ENCODE measurements at regions not wholly inside any gene's neighbourhood (a gene's known extent, or its start where the extent isn't known, plus 50 kb on each side); places are given as distances from the start of the nearest gene placed in this dataset.

DNA sequence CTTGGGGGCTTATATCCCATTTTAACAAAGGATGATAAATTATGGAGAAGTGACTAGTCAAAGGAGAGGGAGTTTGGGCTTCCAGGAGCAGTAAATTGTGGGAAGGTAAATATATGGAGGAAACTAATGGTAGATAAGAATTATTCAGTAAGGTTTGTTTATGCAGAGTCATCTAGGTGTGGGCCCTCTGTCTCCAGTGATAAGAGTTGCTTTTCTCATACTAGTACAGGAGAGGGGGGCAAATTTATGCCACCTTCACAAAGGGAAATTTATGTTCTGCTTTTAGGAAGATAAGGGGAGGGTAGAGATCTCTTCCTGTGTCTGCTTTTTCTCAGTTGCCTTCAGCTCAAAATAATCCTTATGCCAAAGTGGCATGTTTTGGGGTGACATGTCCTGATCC lies 383.7 kb upstream of the PPP2R3A start (continued):
- TF ChIP-seq MAFG (tag; conservative IDR thresholded peaks at IDR 0.05) (peak; percentile 78), EGR1 (conservative IDR thresholded peaks at IDR 0.05) (no peak), ZSCAN32 (CRISPR knock-in tag; IDR thresholded peaks at IDR 0.05) (no peak), CBX2 (IDR thresholded peaks at IDR 0.05; ENCODE audit: insufficient read depth, low read length, poor library complexity, severe bottlenecking) (no peak), EZH2 (IDR thresholded peaks at IDR 0.05; ENCODE audit: borderline replicate concordance, low read depth, low read length) (no peak), SMARCE1 (IDR thresholded peaks at IDR 0.05) (peak; percentile 80), RAD21 (CRISPR knock-in tag; conservative IDR thresholded peaks at IDR 0.05 in 1 of 2, IDR thresholded peaks at IDR 0.05 in 1 of 2) (no peak), DMBX1 (CRISPR knock-in tag; IDR thresholded peaks at IDR 0.05; ENCODE audit: borderline replicate concordance) (no peak)
- TF ChIP-seq, protein P1, sequence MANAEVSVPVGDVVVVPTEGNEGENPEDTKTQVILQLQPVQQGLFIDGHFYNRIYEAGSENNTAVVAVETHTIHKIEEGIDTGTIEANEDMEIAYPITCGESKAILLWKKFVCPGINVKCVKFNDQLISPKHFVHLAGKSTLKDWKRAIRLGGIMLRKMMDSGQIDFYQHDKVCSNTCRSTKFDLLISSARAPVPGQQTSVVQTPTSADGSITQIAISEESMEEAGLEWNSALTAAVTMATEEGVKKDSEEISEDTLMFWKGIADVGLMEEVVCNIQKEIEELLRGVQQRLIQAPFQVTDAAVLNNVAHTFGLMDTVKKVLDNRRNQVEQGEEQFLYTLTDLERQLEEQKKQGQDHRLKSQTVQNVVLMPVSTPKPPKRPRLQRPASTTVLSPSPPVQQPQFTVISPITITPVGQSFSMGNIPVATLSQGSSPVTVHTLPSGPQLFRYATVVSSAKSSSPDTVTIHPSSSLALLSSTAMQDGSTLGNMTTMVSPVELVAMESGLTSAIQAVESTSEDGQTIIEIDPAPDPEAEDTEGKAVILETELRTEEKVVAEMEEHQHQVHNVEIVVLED (CRISPR knock-in tag; IDR thresholded peaks at IDR 0.05): no peak

DNA sequence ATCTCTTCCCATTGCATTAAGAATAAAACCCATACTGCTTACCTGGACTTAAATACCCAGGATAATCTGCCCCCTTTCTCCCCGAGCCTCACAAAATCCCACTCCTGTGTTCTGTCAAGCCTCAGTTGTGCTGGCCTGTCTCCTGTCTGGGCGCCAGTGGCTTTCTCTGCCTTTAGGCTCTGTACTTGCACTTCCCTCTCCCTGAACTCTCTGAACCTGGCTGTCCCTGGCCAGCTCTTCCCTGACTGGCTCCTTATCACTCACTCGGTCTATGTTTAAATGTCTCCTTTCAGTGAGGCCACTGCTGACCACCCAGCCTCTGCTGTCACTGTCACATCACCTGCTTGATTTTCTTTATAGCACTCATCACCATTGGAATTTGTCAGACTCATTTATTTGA lies 382.7 kb upstream of the PPP2R3A start:
- no TSS peak for BruUV-seq (replicated peaks)
- Histone ChIP-seq H3K36me3 (ENCODE audit: control insufficient read depth, insufficient read depth, low read length) (no peaks in the 10 kb centered on the region), H3K4me3 (no peak overlapping the region), H4K20me1 (replicated peaks; ENCODE audit: control insufficient read depth, insufficient read depth, low read length) (no peaks in the 10 kb centered on the region), H3K9me3 (replicated peaks; ENCODE audit: control insufficient read depth, insufficient read depth, low read depth, low read length) (peaks cover 18% of the 10 kb centered on the region; the same call in 1 of the 2 replicates), H3K79me2 (ENCODE audit: control insufficient read depth, insufficient read depth, low read length) (no peaks in the 10 kb centered on the region), H3K9ac (ENCODE audit: insufficient read depth in 1 of 2, low read depth in 2 of 2, low read length in 2 of 2) (no peak overlapping the region), H2AFZ (ENCODE audit: low read depth, low read length) (no peak overlapping the region), H3K27ac (ENCODE audit: extremely low read depth, low read depth, low read length) (peak overlapping the region; percentile 59; the same call in 2 of the 3 replicates), H3K27me3 (ENCODE audit: control insufficient read depth in 2 of 2, insufficient read depth in 2 of 2, low read length in 2 of 2) (no peaks in the 10 kb centered on the region), H3K4me2 (ENCODE audit: insufficient read depth, low read length) (no peak overlapping the region), H3K9me1 (ENCODE audit: control insufficient read depth, insufficient read depth, low read length) (no peaks in the 10 kb centered on the region), H3K4me1 (replicated peaks in 1 of 2; ENCODE audit: control insufficient read depth in 2 of 2, insufficient read depth in 2 of 2, low read length in 2 of 2) (peaks cover 0 to 11% of the 10 kb centered on the region in 2 experiments; a peak in 3 of 5 replicates)
- peak in 1 of 4 experiments; percentile 10 for DNase-seq (ENCODE audit: extremely low read depth in 1 of 4, low spot score in 3 of 4)
- intact Hi-C loops (cut with micrococcal nuclease): loop anchor here (1.0 kb wide), 1 partner anchor 13 kb away; no protein-coding TSS in a partner anchor
- CTCF ChIA-PET (ENCODE audit: low intra/inter-chr PET ratio): no interaction called here
- ATAC-seq: peak; percentile 66
- POLR2A ChIA-PET: no interaction called here
- in situ Hi-C loops (cut with MboI): no loop called here
- 33% methylated on average over 3 of the region's 3 CpGs for whole genome bisulfite sequencing (ENCODE audit: insufficient coverage, low coverage, missing lambda C conversion rate)
- no peak for FAIRE-seq
- no peak for TF ChIP-seq NCOA6 (IDR thresholded peaks at IDR 0.05)
- TF ChIP-seq KDM1A (IDR thresholded peaks at IDR 0.05): no peak
- no peak for TF ChIP-seq SMAD2 (IDR thresholded peaks at IDR 0.05; ENCODE audit: low read depth, low read length)
- TF ChIP-seq SAFB (IDR thresholded peaks at IDR 0.05; ENCODE audit: borderline replicate concordance, low read depth, low read length): no peak
- TF ChIP-seq, protein P2, sequence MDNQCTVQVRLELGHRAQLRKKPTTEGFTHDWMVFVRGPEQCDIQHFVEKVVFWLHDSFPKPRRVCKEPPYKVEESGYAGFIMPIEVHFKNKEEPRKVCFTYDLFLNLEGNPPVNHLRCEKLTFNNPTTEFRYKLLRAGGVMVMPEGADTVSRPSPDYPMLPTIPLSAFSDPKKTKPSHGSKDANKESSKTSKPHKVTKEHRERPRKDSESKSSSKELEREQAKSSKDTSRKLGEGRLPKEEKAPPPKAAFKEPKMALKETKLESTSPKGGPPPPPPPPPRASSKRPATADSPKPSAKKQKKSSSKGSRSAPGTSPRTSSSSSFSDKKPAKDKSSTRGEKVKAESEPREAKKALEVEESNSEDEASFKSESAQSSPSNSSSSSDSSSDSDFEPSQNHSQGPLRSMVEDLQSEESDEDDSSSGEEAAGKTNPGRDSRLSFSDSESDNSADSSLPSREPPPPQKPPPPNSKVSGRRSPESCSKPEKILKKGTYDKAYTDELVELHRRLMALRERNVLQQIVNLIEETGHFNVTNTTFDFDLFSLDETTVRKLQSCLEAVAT (IDR thresholded peaks at IDR 0.05): no peak
- no peak for TF ChIP-seq RBM14 (IDR thresholded peaks at IDR 0.05; ENCODE audit: borderline replicate concordance, insufficient read depth, low read depth, low read length)
- TF ChIP-seq, protein P3, sequence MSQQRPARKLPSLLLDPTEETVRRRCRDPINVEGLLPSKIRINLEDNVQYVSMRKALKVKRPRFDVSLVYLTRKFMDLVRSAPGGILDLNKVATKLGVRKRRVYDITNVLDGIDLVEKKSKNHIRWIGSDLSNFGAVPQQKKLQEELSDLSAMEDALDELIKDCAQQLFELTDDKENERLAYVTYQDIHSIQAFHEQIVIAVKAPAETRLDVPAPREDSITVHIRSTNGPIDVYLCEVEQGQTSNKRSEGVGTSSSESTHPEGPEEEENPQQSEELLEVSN (IDR thresholded peaks at IDR 0.05; ENCODE audit: borderline replicate concordance in 1 of 2, extremely low read depth in 1 of 2, insufficient read depth in 1 of 2, insufficient read length in 1 of 2, low read depth in 1 of 2, low read length in 1 of 2, poor library complexity in 1 of 2, severe bottlenecking in 1 of 2): no peak

Measured in K562 (cell line).